ENCODE measurements at regions not wholly inside any gene's neighbourhood (a gene's known extent, or its start where the extent isn't known, plus 50 kb on each side); places are given as distances from the start of the nearest gene placed in this dataset.

DNA sequence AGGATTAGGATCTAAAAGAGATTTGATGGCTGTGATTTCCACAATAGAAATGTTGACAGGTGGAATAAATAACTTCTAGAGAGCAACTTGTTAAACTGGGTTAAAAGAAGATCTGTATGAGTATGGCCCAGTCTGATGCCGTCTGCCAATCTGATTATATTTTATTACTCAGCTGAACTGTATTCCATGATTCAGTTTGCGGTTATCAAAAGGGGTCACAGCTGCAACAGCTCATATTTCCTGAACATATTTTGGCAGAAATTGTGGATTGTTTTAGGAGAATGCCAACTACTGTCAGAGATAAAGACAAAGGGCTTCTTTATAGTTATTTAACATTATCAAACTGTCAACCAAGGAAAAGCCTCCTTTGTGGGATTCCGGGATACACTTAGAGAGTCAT lies 244.8 kb upstream of the MINDY3 start (continued):
- TF ChIP-seq, protein P1, sequence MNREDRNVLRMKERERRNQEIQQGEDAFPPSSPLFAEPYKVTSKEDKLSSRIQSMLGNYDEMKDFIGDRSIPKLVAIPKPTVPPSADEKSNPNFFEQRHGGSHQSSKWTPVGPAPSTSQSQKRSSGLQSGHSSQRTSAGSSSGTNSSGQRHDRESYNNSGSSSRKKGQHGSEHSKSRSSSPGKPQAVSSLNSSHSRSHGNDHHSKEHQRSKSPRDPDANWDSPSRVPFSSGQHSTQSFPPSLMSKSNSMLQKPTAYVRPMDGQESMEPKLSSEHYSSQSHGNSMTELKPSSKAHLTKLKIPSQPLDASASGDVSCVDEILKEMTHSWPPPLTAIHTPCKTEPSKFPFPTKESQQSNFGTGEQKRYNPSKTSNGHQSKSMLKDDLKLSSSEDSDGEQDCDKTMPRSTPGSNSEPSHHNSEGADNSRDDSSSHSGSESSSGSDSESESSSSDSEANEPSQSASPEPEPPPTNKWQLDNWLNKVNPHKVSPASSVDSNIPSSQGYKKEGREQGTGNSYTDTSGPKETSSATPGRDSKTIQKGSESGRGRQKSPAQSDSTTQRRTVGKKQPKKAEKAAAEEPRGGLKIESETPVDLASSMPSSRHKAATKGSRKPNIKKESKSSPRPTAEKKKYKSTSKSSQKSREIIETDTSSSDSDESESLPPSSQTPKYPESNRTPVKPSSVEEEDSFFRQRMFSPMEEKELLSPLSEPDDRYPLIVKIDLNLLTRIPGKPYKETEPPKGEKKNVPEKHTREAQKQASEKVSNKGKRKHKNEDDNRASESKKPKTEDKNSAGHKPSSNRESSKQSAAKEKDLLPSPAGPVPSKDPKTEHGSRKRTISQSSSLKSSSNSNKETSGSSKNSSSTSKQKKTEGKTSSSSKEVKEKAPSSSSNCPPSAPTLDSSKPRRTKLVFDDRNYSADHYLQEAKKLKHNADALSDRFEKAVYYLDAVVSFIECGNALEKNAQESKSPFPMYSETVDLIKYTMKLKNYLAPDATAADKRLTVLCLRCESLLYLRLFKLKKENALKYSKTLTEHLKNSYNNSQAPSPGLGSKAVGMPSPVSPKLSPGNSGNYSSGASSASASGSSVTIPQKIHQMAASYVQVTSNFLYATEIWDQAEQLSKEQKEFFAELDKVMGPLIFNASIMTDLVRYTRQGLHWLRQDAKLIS (CRISPR knock-in tag; IDR thresholded peaks at IDR 0.05): no peak
- no peak for TF ChIP-seq ZBTB12 (CRISPR knock-in tag; IDR thresholded peaks at IDR 0.05)
- TF ChIP-seq GTF2E2 (tag; IDR thresholded peaks at IDR 0.05): no peak

GRCh38 chr10:16116404-16117304 lies 256.3 kb upstream of the MINDY3 start:
- BruUV-seq (replicated peaks): no TSS peak
- H3K4me1 ChIP-seq (replicated peaks in 1 of 2; ENCODE audit: control insufficient read depth in 2 of 2, insufficient read depth in 2 of 2, low read length in 2 of 2): no peaks in the 10 kb centered on the region
- 10% methylated on average over 10 of the region's 11 CpGs for WGBS (ENCODE audit: insufficient coverage, low coverage, missing lambda C conversion rate)
- FAIRE-seq (peak; percentile 73), DNase-seq (ENCODE audit: extremely low read depth in 1 of 4, low spot score in 3 of 4) (peak; percentile 15 to 28 (median 26)), ATAC-seq (peak; percentile 61; the same call in 1 of the 3 replicates)
- ChIA-PET CTCF (ENCODE audit: low intra/inter-chr PET ratio) (no interaction called here), POLR2A (no interaction called here)
- intact Hi-C loops (cut with micrococcal nuclease) (loop anchor here (2.0 to 10.0 kb wide), 2 partner anchors 214 to 658 kb away; no protein-coding TSS in a partner anchor), in situ Hi-C loops (cut with MboI) (no loop called here)
- no peak overlapping the region for H3K9ac ChIP-seq (ENCODE audit: insufficient read depth in 1 of 2, low read depth in 2 of 2, low read length in 2 of 2)
- H3K36me3 ChIP-seq (ENCODE audit: control insufficient read depth, insufficient read depth, low read length): no peaks in the 10 kb centered on the region
- no peak overlapping the region for H3K27ac ChIP-seq (ENCODE audit: extremely low read depth, low read depth, low read length)
- H3K4me2 ChIP-seq (ENCODE audit: insufficient read depth, low read length): no peak overlapping the region
- H3K27me3 ChIP-seq (ENCODE audit: control insufficient read depth in 2 of 2, insufficient read depth in 2 of 2, low read length in 2 of 2): no peaks in the 10 kb centered on the region
- no peaks in the 10 kb centered on the region for H3K9me1 ChIP-seq (ENCODE audit: control insufficient read depth, insufficient read depth, low read length)
- H3K9me3 ChIP-seq (replicated peaks; ENCODE audit: control insufficient read depth, insufficient read depth, low read depth, low read length): no peaks in the 10 kb centered on the region
- H4K20me1 ChIP-seq (replicated peaks; ENCODE audit: control insufficient read depth, insufficient read depth, low read length): no peaks in the 10 kb centered on the region
- H3K79me2 ChIP-seq (ENCODE audit: control insufficient read depth, insufficient read depth, low read length): no peaks in the 10 kb centered on the region
- H2AFZ ChIP-seq (ENCODE audit: low read depth, low read length): no peak overlapping the region
- H3K4me3 ChIP-seq: no peak overlapping the region
- TF ChIP-seq, protein P2, sequence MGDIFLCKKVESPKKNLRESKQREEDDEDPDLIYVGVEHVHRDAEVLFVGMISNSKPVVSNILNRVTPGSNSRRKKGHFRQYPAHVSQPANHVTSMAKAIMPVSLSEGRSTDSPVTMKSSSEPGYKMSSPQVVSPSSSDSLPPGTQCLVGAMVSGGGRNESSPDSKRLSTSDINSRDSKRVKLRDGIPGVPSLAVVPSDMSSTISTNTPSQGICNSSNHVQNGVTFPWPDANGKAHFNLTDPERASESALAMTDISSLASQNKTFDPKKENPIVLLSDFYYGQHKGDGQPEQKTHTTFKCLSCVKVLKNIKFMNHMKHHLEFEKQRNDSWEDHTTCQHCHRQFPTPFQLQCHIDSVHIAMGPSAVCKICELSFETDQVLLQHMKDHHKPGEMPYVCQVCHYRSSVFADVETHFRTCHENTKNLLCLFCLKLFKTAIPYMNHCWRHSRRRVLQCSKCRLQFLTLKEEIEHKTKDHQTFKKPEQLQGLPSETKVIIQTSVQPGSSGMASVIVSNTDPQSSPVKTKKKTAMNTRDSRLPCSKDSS (IDR thresholded peaks at IDR 0.05; ENCODE audit: low read depth, partially characterized antibody): no peak
- TF ChIP-seq THRB (CRISPR knock-in tag; conservative IDR thresholded peaks at IDR 0.05) (no peak), TAF9B (IDR thresholded peaks at IDR 0.05; ENCODE audit: partially characterized antibody) (no peak), RAD21 (CRISPR knock-in tag; conservative IDR thresholded peaks at IDR 0.05 in 1 of 2, IDR thresholded peaks at IDR 0.05 in 1 of 2) (peak; percentile 37 to 58; a peak in 3 of 4 replicates), MYBL2 (IDR thresholded peaks at IDR 0.05; ENCODE audit: low read depth) (no peak), MYBL2 (CRISPR knock-in tag; IDR thresholded peaks at IDR 0.05; ENCODE audit: borderline replicate concordance) (no peak), ZNF77 (CRISPR knock-in tag; IDR thresholded peaks at IDR 0.05) (no peak), PRMT5 (CRISPR knock-in tag; IDR thresholded peaks at IDR 0.05) (no peak)
